Panc1 (cell line): ENCODE measurements at regions not wholly inside any gene's neighbourhood (a gene's known extent, or its start where the extent isn't known, plus 50 kb on each side); places are given as distances from the start of the nearest gene placed in this dataset.
"Not testable (repeated sequence)": the region's sequence is repeated elsewhere in the genome, so short reads cannot be mapped to it uniquely, and the experiment has no call there.

Source experiments
- ATAC-seq: fragments of 200-7000 bp; cut with Tn5 transposase; 2 replicates; pipeline ENCODE4 v1.9.1; 2020; ENCODE audit warnings: mild to moderate bottlenecking, moderate library complexity
- BruUV-seq: library from RNA; stranded (reverse); fragments of 400-500 nt; replicated peaks from 2 replicates; lab custom pipeline; 2021; lab: Mats Ljungman, UMichigan
- CTCF ChIA-PET: fragments of 300-600 bp; sonication (Branson Sonifier 250); formaldehyde crosslinking; loops from one replicate; lab custom pipeline; 2022; ENCODE audit warnings: antibody characterized with exemption; lab: Charles Lee
- POLR2A ChIA-PET: fragments of 300-600 bp; sonication (Branson Sonifier 250); formaldehyde crosslinking; loops from one replicate; lab custom pipeline; 2022; ENCODE audit warnings: antibody characterized with exemption; lab: Charles Lee
- DNase-seq: peaks from one replicate; pipeline ENCODE4 v3.0.0-alpha.2; 2010; ENCODE audit warnings: low read depth, low spot score
- H3K27ac ChIP-seq: 2 replicates; pipeline ENCODE4 v1.5.1; 2011; ENCODE audit warnings: mild to moderate bottlenecking, low read length, inconsistent platforms
- H3K27me3 ChIP-seq: fragments of 200-500 bp; sonication (Bioruptor generic); 2 replicates; pipeline ENCODE4 v1.6.0; 2014; ENCODE audit warnings: low read length, inconsistent platforms; ENCODE audit not compliant: control insufficient read depth, insufficient read depth
- H3K36me3 ChIP-seq: fragments of 200-500 bp; sonication (Bioruptor generic); 2 replicates; pipeline ENCODE4 v1.5.1; 2014; ENCODE audit warnings: inconsistent platforms, mild to moderate bottlenecking, low read length, moderate library complexity; ENCODE audit not compliant: control insufficient read depth, insufficient read depth
- H3K4me1 ChIP-seq: 2 replicates; pipeline ENCODE4 v1.5.1; 2011; ENCODE audit warnings: inconsistent platforms, mild to moderate bottlenecking, low read length, moderate library complexity; ENCODE audit not compliant: control insufficient read depth, insufficient read depth
- H3K4me3 ChIP-seq, 2 experiments: 2 replicates each; pipeline ENCODE4 v1.5.1; 2011 to 2012; ENCODE audit warnings: low read depth in 2 of 2, low read length in 2 of 2, mild to moderate bottlenecking in 2 of 2, inconsistent platforms in 1 of 2, moderate library complexity in 1 of 2
- H3K9me3 ChIP-seq: fragments of 200-500 bp; sonication (Bioruptor generic); 2 replicates; pipeline ENCODE4 v1.5.1; 2014; ENCODE audit warnings: low read depth, mild to moderate bottlenecking, inconsistent platforms, low read length, moderate library complexity; ENCODE audit not compliant: control insufficient read depth, insufficient read depth
- CTCF ChIP-seq: fragments of 450-650 bp; IDR thresholded peaks from 2 replicates; pipeline ENCODE4 v1.5.1; 2017; ENCODE audit warnings: mild to moderate bottlenecking
- TCF7L2 ChIP-seq: IDR thresholded peaks from 2 replicates; pipeline ENCODE4 v1.6.1; 2011; ENCODE audit warnings: mild to moderate bottlenecking, low read depth, low read length, inconsistent platforms
- in situ Hi-C: cut with HindIII; loops from 2 replicates; pipeline ENCODE4 v1.10.0; 2016; ENCODE audit warnings: low sequenced_read_pairs, low pct_unique_long_range_greater_than_20kb
- intact Hi-C: fragments of 100-400 bp; cut with micrococcal nuclease; formaldehyde crosslinking; loops from one replicate; pipeline ENCODE4 v1.10.0; 2022; ENCODE audit not compliant: unreplicated experiment

DNA sequence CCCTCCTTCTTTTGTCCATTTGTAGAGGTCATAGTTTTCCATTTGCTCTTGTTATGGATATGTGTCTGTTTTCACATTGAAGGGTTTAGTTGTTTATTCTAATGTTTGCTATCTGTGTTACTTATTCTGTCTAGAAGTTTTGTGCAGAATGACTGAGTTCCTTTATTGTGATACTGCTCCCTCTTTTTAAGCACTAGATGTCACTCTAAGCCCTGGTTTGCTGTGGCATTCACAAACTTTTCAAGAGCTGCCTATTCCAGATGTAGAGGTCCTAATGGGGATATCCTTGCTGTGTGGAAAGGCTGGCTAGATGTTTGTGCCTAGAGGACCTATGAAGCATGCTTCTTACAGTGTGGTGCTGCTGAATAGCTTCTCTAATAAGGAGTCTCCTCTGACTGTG is 338.6 kb downstream of the SPIN4 start:
- intact Hi-C loops: no loop called here
- CTCF ChIA-PET: no interaction called here

GRCh38 chrX:63000196-63000595 is 350.9 kb downstream of the SPIN4 start:
- POLR2A ChIA-PET, H3K27me3 ChIP-seq, BruUV-seq, H3K4me3 ChIP-seq, H3K36me3 ChIP-seq, H3K9me3 ChIP-seq, H3K27ac ChIP-seq, ATAC-seq, intact Hi-C loops, DNase-seq, H3K4me1 ChIP-seq, CTCF ChIA-PET, in situ Hi-C loops: not testable (repeated sequence)

More for the DNA sequence above, 338.6 kb downstream of the SPIN4 start:
- no TSS peak for BruUV-seq
- no peak for DNase-seq
- Histone ChIP-seq H3K4me1 (no peaks in the 10 kb centered on the region), H3K9me3 (no peaks in the 10 kb centered on the region), H3K36me3 (no peaks in the 10 kb centered on the region), H3K27ac (no peak overlapping the region), H3K27me3 (no peaks in the 10 kb centered on the region), H3K4me3 (no peak overlapping the region)
- POLR2A ChIA-PET: no interaction called here
- in situ Hi-C loops: no loop called here
- TF ChIP-seq TCF7L2: no peak
- TF ChIP-seq CTCF: peak; percentile 19; the same call in 1 of the 2 replicates
- ATAC-seq: no peak
